WTC11 (cell line): ENCODE measurements at regions not wholly inside any gene's neighbourhood (a gene's known extent, or its start where the extent isn't known, plus 50 kb on each side); places are given as distances from the start of the nearest gene placed in this dataset.

Experiments
- ATAC-seq: fragments of 200-7000 bp; cut with Tn5 transposase; 2 replicates; pipeline ENCODE4 v1.10.0; 2021; ENCODE audit warnings: mild to moderate bottlenecking, moderate library complexity
- CTCF ChIA-PET: fragments of 300-600 bp; sonication (Branson Sonifier 250); formaldehyde crosslinking; loops from one replicate; lab custom pipeline; 2021; ENCODE audit warnings: antibody characterized with exemption; lab: Charles Lee
- POLR2A ChIA-PET: fragments of 350-600 bp; sonication (Branson Sonifier 250); formaldehyde crosslinking; loops from one replicate; lab custom pipeline; 2021; ENCODE audit warnings: antibody characterized with exemption; lab: Charles Lee
- DNase-seq: peaks from one replicate; pipeline ENCODE4 v3.0.0; 2021; ENCODE audit warnings: low spot score
- H3K27ac Mint-ChIP-seq: 2 replicates; pipeline ENCODE4 v1.8.0; 2021; ENCODE audit warnings: mixed read lengths
- H3K27me3 Mint-ChIP-seq: 2 replicates; pipeline ENCODE4 v1.8.0; 2021; ENCODE audit warnings: low read depth, mild to moderate bottlenecking, moderate library complexity, mixed read lengths
- H3K36me3 Mint-ChIP-seq: 2 replicates; pipeline ENCODE4 v1.8.0; 2021; ENCODE audit warnings: mixed read lengths
- H3K4me1 Mint-ChIP-seq: 2 replicates; pipeline ENCODE4 v1.8.0; 2022; ENCODE audit warnings: mixed read lengths
- H3K4me3 Mint-ChIP-seq: 2 replicates; pipeline ENCODE4 v1.8.0; 2021; ENCODE audit warnings: mild to moderate bottlenecking, moderate library complexity, mixed read lengths
- H3K9me3 Mint-ChIP-seq: 2 replicates; pipeline ENCODE4 v1.8.0; 2021; ENCODE audit warnings: mixed read lengths
- ATF2 ChIP-seq: sonication (generic); formaldehyde crosslinking; IDR thresholded peaks from 2 replicates; pipeline ENCODE4 v1.8.1; 2022; ENCODE audit warnings: low read depth, missing genetic modification reagents, borderline replicate concordance
- ATF6 ChIP-seq: sonication (generic); formaldehyde crosslinking; IDR thresholded peaks from 2 replicates; pipeline ENCODE4 v1.8.1; 2023; ENCODE audit warnings: mild to moderate bottlenecking, missing genetic modification reagents
- ERG ChIP-seq: fragments of 250-450 bp; sonication (Bioruptor Pico); IDR thresholded peaks from 2 replicates; pipeline ENCODE4 v1.8.0; 2021; ENCODE audit warnings: mild to moderate bottlenecking
- GRHL2 ChIP-seq: fragments of 250-450 bp; sonication (Bioruptor Pico); IDR thresholded peaks from 2 replicates; pipeline ENCODE4 v1.8.0; 2022; ENCODE audit warnings: mild to moderate bottlenecking, moderate library complexity; ENCODE audit not compliant: insufficient replicate concordance, severe bottlenecking
- JAZF1 ChIP-seq: fragments of 250-450 bp; sonication (Bioruptor Pico); IDR thresholded peaks from 2 replicates; pipeline ENCODE4 v1.9.0; 2021; ENCODE audit warnings: moderate library complexity, mild to moderate bottlenecking, inconsistent platforms
- NFATC4 ChIP-seq: fragments of 250-450 bp; sonication (Bioruptor Pico); IDR thresholded peaks from 2 replicates; pipeline ENCODE4 v1.9.0; 2021; ENCODE audit warnings: mild to moderate bottlenecking
- OVOL2 ChIP-seq: fragments of 250-450 bp; sonication (Bioruptor Pico); IDR thresholded peaks from 2 replicates; pipeline ENCODE4 v1.9.0; 2021; ENCODE audit warnings: mild to moderate bottlenecking, borderline replicate concordance
- PRRX2 ChIP-seq: fragments of 250-450 bp; sonication (Bioruptor Pico); IDR thresholded peaks from 2 replicates; pipeline ENCODE4 v1.8.0; 2021; ENCODE audit warnings: mild to moderate bottlenecking
- RELA ChIP-seq: sonication (generic); formaldehyde crosslinking; IDR thresholded peaks from 2 replicates; pipeline ENCODE4 v1.8.1; 2022; ENCODE audit warnings: missing genetic modification reagents, mild to moderate bottlenecking, borderline replicate concordance
- SMAD3 ChIP-seq: sonication (generic); formaldehyde crosslinking; IDR thresholded peaks from 2 replicates; pipeline ENCODE4 v1.8.0; 2022; ENCODE audit warnings: missing genetic modification reagents, mild to moderate bottlenecking, borderline replicate concordance
- SP1 ChIP-seq: sonication (generic); formaldehyde crosslinking; conservative IDR thresholded peaks from 2 replicates; pipeline ENCODE4 v1.8.1; 2022; ENCODE audit warnings: missing genetic modification reagents
- USF2 ChIP-seq: sonication (generic); formaldehyde crosslinking; IDR thresholded peaks from 2 replicates; pipeline ENCODE4 v1.8.1; 2023; ENCODE audit warnings: mild to moderate bottlenecking, missing genetic modification reagents, moderate library complexity
- ZNF532 ChIP-seq: fragments of 250-450 bp; sonication (Bioruptor Pico); IDR thresholded peaks from 2 replicates; pipeline ENCODE4 v1.9.0; 2021; ENCODE audit warnings: mild to moderate bottlenecking, borderline replicate concordance
- ZSCAN18 ChIP-seq: fragments of 250-450 bp; sonication (Bioruptor Pico); IDR thresholded peaks from 2 replicates; pipeline ENCODE4 v2.1.2; 2022; ENCODE audit warnings: mild to moderate bottlenecking, moderate library complexity

GRCh38 chr20:23231561-23232218, 118.9 kb upstream of the NXT1 start (continued):
- no peak for TF ChIP-seq ATF6
- no peak for TF ChIP-seq ERG (CRISPR knock-in tag)
- TF ChIP-seq SP1 (CRISPR knock-in tag), result no peak
- TF ChIP-seq ATF2, result no peak
- TF ChIP-seq, all 79 proteins: peak for 0

- H3K27me3 Mint-ChIP-seq, result peaks cover 10% of the 10 kb centered on the region
Measured at GRCh38 chr20:23230766-23231385, 119.7 kb upstream of the NXT1 start.

GRCh38 chr20:23229989-23230388, 120.6 kb upstream of the NXT1 start:
- no peak overlapping the region for H3K27ac Mint-ChIP-seq
- H3K9me3 Mint-ChIP-seq, result peaks cover 16% of the 10 kb centered on the region
- CTCF ChIA-PET, result no interaction called here
- no peaks in the 10 kb centered on the region for H3K4me1 Mint-ChIP-seq
- 0 out of 2 replicates have a peak, but pooled peaks cover 4% of the 10 kb centered on the region for H3K36me3 Mint-ChIP-seq
- no peak overlapping the region for H3K4me3 Mint-ChIP-seq
- no peak for ATAC-seq
- POLR2A ChIA-PET, result no interaction called here
- peaks cover 10% of the 10 kb centered on the region for H3K27me3 Mint-ChIP-seq
- TF ChIP-seq SP1 (CRISPR knock-in tag) (no peak), PRRX2 (no peak), GRHL2 (CRISPR knock-in tag) (no peak)
- TF ChIP-seq, all 79 proteins: peak for 0
- no peak for DNase-seq

More at GRCh38 chr20:23230766-23231385, 119.7 kb upstream of the NXT1 start:
- Mint-ChIP-seq H3K27ac (no peak overlapping the region; the same call in 1 of the 2 replicates), H3K4me1 (no peaks in the 10 kb centered on the region), H3K9me3 (peaks cover 16% of the 10 kb centered on the region), H3K36me3 (0 out of 2 replicates have a peak, but pooled peaks cover 4% of the 10 kb centered on the region), H3K4me3 (no peak overlapping the region)
- DNase-seq, result no peak
- POLR2A ChIA-PET, result no interaction called here
- ATAC-seq, result no peak
- TF ChIP-seq ZNF532 (no peak), OVOL2 (CRISPR knock-in tag) (no peak)
- CTCF ChIA-PET, result interaction anchor here (1.2 kb wide), 1 partner anchor 15 kb away, joined by 3 read pairs; no protein-coding TSS in a partner anchor

- H3K36me3 Mint-ChIP-seq, result 0 out of 2 replicates have a peak, but pooled peaks cover 4% of the 10 kb centered on the region
- CTCF ChIA-PET, result interaction anchor here (1.0 kb wide), 1 partner anchor 537 kb away, joined by 3 read pairs; no protein-coding TSS in a partner anchor
- TF ChIP-seq ZSCAN18 (no peak), USF2 (CRISPR knock-in tag) (no peak), JAZF1 (CRISPR knock-in tag) (no peak), SMAD3 (CRISPR knock-in tag) (no peak), NFATC4 (CRISPR knock-in tag) (no peak), RELA (CRISPR knock-in tag) (no peak)
- peaks cover 10% of the 10 kb centered on the region for H3K27me3 Mint-ChIP-seq
- no peak overlapping the region for H3K4me3 Mint-ChIP-seq
- no peaks in the 10 kb centered on the region for H3K4me1 Mint-ChIP-seq
- POLR2A ChIA-PET, result no interaction called here
- no peak overlapping the region for H3K27ac Mint-ChIP-seq
- DNase-seq (no peak), ATAC-seq (no peak)
- peaks cover 16% of the 10 kb centered on the region for H3K9me3 Mint-ChIP-seq
Measured at GRCh38 chr20:23228912-23229311, 121.7 kb upstream of the NXT1 start.
